Right cardiac atrium (tissue), 5 donors: ENCODE measurements at regions not wholly inside any gene's neighbourhood (a gene's known extent, or its start where the extent isn't known, plus 50 kb on each side); places are given as distances from the start of the nearest gene placed in this dataset.
A peak's percentile ranks its signal among the peaks of the same experiment; 100 is the strongest.

ENCODE experiments used
- ATAC-seq, 2 donors: fragments of 200-7000 bp; cut with Tn5 transposase; one replicate each; pipeline versions ENCODE4 v1.8.0 to v1.9.1; 2020; ENCODE audit warnings: moderate library complexity in 2 of 2, mild to moderate bottlenecking in 1 of 2
- DNase-seq, 3 donors: peaks; one replicate each; pipeline ENCODE4 v3.0.0-alpha.2; 2020
- H3K27ac ChIP-seq: one replicate; pipeline ENCODE4 v1.5.1; 2013; ENCODE audit warnings: mild to moderate bottlenecking, low read length, control low read depth, moderate library complexity
- H3K27me3 ChIP-seq: one replicate; pipeline ENCODE4 v1.6.1; 2013; ENCODE audit not compliant: control insufficient read depth, insufficient read depth
- H3K4me1 ChIP-seq: one replicate; pipeline ENCODE4 v1.6.1; 2013; ENCODE audit warnings: low read length; ENCODE audit not compliant: control insufficient read depth, insufficient read depth
- H3K4me3 ChIP-seq: one replicate; pipeline ENCODE4 v1.5.1; 2013; ENCODE audit warnings: low read length, control low read depth
- H3K9me3 ChIP-seq: one replicate; pipeline ENCODE4 v1.6.1; 2013; ENCODE audit warnings: low read length; ENCODE audit not compliant: control insufficient read depth
- WGBS: extraction: QIAGEN DNeasy Blood & Tissue Kit; methylation state at CpG from one replicate; pipeline ENCODE4 v1.1.7; 2013; 5-methylcytosine and 5-hydroxymethylcytosine counted together
- intact Hi-C, 4 donors: fragments of 100-400 bp; cut with DNase I; formaldehyde crosslinking; loops; one replicate each; pipeline versions ENCODE4 v1.11.0 to v1.14.0; 2022 to 2023
- donor health status: healthy with polysubstance abuse.
- donor health status: DM: no; HTN: yes; CAD: no.
- donor health status: DM: no; HTN: no; CAD: no.
- donor health status: DM: no; HTN: yes; CAD: no; lungs with severe emphysema.
- donor health status: DM: yes; HTN: yes; CAD: no.

- H3K4me1 ChIP-seq = no peaks in the 10 kb centered on the region
- H3K9me3 ChIP-seq = no peaks in the 10 kb centered on the region
- no peak overlapping the region for H3K27ac ChIP-seq
- 59% methylated on average over 6 of the region's 6 CpGs for WGBS
- no peak overlapping the region for H3K4me3 ChIP-seq
- intact Hi-C loops = no loop called here
- DNase-seq = peak; percentile 42 to 82 (median 78)
- ATAC-seq = peak; percentile 97
- H3K27me3 ChIP-seq = no peaks in the 10 kb centered on the region
These were observed 62.3 kb downstream of the UCHL1 start for GRCh38 chr4:41318839-41319530.

- Histone ChIP-seq H3K9me3 (no peaks in the 10 kb centered on the region), H3K4me3 (no peak overlapping the region), H3K4me1 (no peaks in the 10 kb centered on the region), H3K27me3 (no peaks in the 10 kb centered on the region), H3K27ac (no peak overlapping the region)
- ATAC-seq (no peak), DNase-seq (no peak)
- 61% methylated on average over 5 of the region's 5 CpGs for WGBS
- intact Hi-C loops = no loop called here
These were observed 62.8 kb downstream of the UCHL1 start for GRCh38 chr4:41319553-41319952.

GRCh38 chr4:41320278-41320677, 63.5 kb downstream of the UCHL1 start:
- Histone ChIP-seq H3K4me1 (no peaks in the 10 kb centered on the region), H3K27me3 (no peaks in the 10 kb centered on the region), H3K4me3 (no peak overlapping the region), H3K27ac (no peak overlapping the region), H3K9me3 (no peaks in the 10 kb centered on the region)
- 94% methylated on average over 1 of the region's 1 CpG for WGBS
- ATAC-seq (no peak), DNase-seq (no peak)
- intact Hi-C loops = no loop called here

- Histone ChIP-seq H3K27me3 (no peaks in the 10 kb centered on the region), H3K4me1 (no peaks in the 10 kb centered on the region), H3K4me3 (no peak overlapping the region), H3K27ac (no peak overlapping the region), H3K9me3 (no peaks in the 10 kb centered on the region)
- no peak for DNase-seq
- ATAC-seq = no peak
- WGBS = 0% methylated on average over 1 of the region's 1 CpG
- intact Hi-C loops = no loop called here
These were observed 64.1 kb downstream of the UCHL1 start for GRCh38 chr4:41320786-41321185.

GRCh38 chr4:41321216-41321945, 64.7 kb downstream of the UCHL1 start:
- DNase-seq (no peak), ATAC-seq (no peak)
- intact Hi-C loops = no loop called here
- H3K27me3 ChIP-seq = no peaks in the 10 kb centered on the region
- no peaks in the 10 kb centered on the region for H3K9me3 ChIP-seq
- no peaks in the 10 kb centered on the region for H3K4me1 ChIP-seq
- H3K4me3 ChIP-seq = no peak overlapping the region
- no peak overlapping the region for H3K27ac ChIP-seq

- Histone ChIP-seq H3K9me3 (no peaks in the 10 kb centered on the region), H3K4me3 (no peak overlapping the region), H3K4me1 (no peaks in the 10 kb centered on the region), H3K27ac (no peak overlapping the region), H3K27me3 (no peaks in the 10 kb centered on the region)
- ATAC-seq (no peak), DNase-seq (no peak)
- WGBS = 91% methylated on average over 4 of the region's 4 CpGs
- intact Hi-C loops = no loop called here
These were observed 65.9 kb downstream of the UCHL1 start for GRCh38 chr4:41322617-41323016.

GRCh38 chr4:41323179-41323578, 66.5 kb downstream of the UCHL1 start:
- no peaks in the 10 kb centered on the region for H3K4me1 ChIP-seq
- intact Hi-C loops = no loop called here
- H3K27ac ChIP-seq = no peak overlapping the region
- ATAC-seq (no peak), DNase-seq (no peak)
- no peak overlapping the region for H3K4me3 ChIP-seq
- no peaks in the 10 kb centered on the region for H3K27me3 ChIP-seq
- no peaks in the 10 kb centered on the region for H3K9me3 ChIP-seq
- 71% methylated on average over 1 of the region's 1 CpG for WGBS

- 96% methylated on average over 2 of the region's 2 CpGs for WGBS
- Histone ChIP-seq H3K4me3 (no peak overlapping the region), H3K4me1 (no peaks in the 10 kb centered on the region), H3K9me3 (no peaks in the 10 kb centered on the region), H3K27me3 (no peaks in the 10 kb centered on the region), H3K27ac (no peak overlapping the region)
- intact Hi-C loops = no loop called here
- DNase-seq (no peak), ATAC-seq (no peak)
These were observed 67.0 kb downstream of the UCHL1 start for GRCh38 chr4:41323706-41324105.

GRCh38 chr4:41324861-41325260, 68.1 kb downstream of the UCHL1 start:
- no peaks in the 10 kb centered on the region for H3K27me3 ChIP-seq
- DNase-seq = no peak
- H3K4me1 ChIP-seq = peaks cover 3% of the 10 kb centered on the region
- no peak for ATAC-seq
- intact Hi-C loops = no loop called here
- no peaks in the 10 kb centered on the region for H3K9me3 ChIP-seq
- no peak overlapping the region for H3K27ac ChIP-seq
- 79% methylated on average over 6 of the region's 6 CpGs for WGBS
- no peak overlapping the region for H3K4me3 ChIP-seq

- ATAC-seq = no peak
These were observed 69.2 kb downstream of the UCHL1 start for GRCh38 chr4:41325901-41326300.

GRCh38 chr4:41326776-41327175, 70.0 kb downstream of the UCHL1 start:
- intact Hi-C loops = no loop called here
- H3K27me3 ChIP-seq = no peaks in the 10 kb centered on the region
- no peak overlapping the region for H3K4me3 ChIP-seq
- ATAC-seq (no peak), DNase-seq (no peak)
- H3K27ac ChIP-seq = no peak overlapping the region
- H3K9me3 ChIP-seq = no peaks in the 10 kb centered on the region
- peaks cover 3% of the 10 kb centered on the region for H3K4me1 ChIP-seq
- WGBS = 100% methylated on average over 1 of the region's 1 CpG

More at GRCh38 chr4:41325901-41326300, 69.2 kb downstream of the UCHL1 start:
- no peak for DNase-seq
- intact Hi-C loops = no loop called here
- Histone ChIP-seq H3K4me3 (no peak overlapping the region), H3K4me1 (peaks cover 3% of the 10 kb centered on the region), H3K27me3 (no peaks in the 10 kb centered on the region), H3K27ac (no peak overlapping the region), H3K9me3 (no peaks in the 10 kb centered on the region)
